ENCODE measurements at regions not wholly inside any gene's neighbourhood (a gene's known extent, or its start where the extent isn't known, plus 50 kb on each side); places are given as distances from the start of the nearest gene placed in this dataset.

DNA sequence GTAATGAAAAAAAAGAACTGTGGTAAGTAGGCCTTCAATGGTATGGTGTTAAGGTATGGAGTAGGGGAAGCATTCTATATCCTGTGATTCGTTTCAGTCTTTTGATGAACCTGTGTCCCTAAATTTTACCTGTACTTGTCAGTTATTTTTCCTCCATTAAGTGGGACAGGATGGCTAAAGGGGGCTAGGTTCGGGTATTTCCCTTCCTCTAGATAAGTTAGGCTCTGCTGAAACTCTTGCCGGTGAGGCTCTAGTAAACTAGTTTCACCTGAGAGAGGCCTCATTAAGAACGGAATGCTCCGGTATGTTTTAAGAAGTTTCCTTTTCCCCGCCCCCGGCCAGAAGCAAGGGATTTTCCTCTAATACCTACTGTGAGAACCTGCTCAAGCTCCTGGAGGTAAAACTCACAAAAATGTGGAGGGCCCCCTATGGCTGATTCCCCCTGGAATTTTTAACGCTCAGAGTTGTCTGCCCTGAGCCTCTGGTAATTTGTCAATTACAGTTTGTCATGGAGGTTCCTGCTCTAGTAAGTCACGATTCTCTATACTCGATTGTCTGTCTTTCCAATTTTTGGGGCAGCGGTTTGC, 87.7 kb downstream of the MACIR start:
- no peak for DNase-seq (ENCODE audit: low read depth in 2 of 2)

DNA sequence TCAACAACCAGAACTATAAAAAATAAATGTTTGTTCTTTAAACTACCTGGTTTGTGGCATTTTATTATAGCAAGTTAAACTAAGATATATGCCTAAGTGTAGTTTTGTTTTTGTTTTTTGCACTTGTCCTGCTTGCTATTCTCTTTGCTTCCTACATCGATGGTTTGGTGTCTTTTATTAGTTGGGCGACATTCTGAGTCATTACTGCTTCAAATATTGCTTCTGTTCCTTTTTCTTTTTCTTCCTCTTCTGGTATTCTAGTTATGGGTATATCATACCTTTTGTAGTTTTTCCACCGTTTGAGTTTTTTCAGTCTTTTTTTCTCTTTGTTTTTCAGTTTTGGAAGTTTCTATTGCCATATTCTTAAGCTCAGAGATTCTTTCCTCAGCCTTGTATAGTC, 86.9 kb downstream of the MACIR start:
- DNase-seq (ENCODE audit: low read depth in 2 of 2): no peak

DNA sequence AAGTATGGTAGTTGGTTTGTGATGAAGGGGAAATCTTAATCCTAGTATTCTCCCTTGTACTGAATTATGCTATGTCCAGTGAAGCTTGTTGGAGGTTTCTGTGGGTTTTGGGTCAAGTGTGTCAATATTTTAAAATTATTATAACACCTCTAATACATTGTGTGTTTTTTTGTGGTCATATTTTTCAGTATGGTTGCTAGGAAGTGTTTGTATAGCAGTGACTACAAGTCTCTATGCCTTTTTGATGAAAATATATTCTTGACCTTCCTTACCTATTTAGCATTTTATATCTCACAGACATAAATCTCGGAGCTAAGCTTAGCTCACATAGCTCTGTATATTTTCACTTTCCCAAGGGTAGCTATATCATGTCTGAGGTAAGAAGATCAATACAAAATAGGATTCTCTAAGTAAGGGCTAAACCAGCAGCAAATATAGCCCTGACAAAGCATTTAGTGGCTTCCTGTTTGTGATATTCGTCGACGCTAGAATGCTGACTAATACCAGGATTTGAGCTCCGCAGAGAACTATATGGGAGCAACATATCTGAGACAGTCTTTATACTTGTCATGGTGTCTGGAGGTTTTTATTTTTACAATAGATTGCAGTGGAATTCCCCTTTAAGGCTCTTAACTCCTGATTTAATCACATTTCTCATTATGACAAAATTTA, 82.3 kb downstream of the MACIR start:
- DNase-seq (ENCODE audit: low read depth in 2 of 2): no peak

DNA sequence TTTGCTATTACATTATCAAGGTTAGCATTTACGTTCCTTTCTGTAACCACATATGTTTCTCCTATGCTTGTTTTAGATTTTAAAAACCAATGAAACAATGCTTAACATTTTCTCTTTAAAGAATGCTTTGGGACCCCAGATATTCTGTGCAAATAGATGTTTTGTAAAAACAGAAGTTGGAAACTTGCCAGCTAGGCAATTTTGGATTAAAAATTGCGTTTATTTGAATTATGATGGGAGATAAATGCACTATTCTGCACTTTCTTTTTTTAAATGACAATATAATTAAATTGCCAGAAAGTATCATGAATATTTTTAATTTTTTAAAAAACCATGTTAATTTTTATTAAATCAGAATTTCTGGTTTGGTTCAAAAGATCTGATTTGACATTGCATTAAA, 81.6 kb downstream of the MACIR start:
- DNase-seq (ENCODE audit: low read depth in 2 of 2): no peak

DNA sequence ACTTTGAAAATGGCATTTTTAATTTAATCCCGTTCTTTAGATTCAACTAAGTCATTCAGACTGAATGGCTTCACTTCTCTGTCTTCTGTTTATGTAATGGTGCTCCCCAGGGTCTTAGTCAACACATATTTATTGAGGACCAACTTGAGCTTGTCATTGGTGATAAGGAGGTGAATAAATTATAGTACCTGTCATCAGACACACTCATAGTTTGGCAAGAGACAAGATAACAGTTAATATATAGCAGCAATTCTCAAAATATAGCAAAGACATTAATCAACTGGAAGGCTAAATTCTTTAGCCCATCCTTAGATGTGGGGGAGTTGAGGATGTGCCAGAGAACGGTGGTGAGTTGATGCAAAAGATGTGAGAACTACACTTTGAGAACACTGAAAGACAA, 78.4 kb downstream of the MACIR start:
- peak; percentile 11 to 15 for DNase-seq (ENCODE audit: low read depth in 2 of 2)

DNA sequence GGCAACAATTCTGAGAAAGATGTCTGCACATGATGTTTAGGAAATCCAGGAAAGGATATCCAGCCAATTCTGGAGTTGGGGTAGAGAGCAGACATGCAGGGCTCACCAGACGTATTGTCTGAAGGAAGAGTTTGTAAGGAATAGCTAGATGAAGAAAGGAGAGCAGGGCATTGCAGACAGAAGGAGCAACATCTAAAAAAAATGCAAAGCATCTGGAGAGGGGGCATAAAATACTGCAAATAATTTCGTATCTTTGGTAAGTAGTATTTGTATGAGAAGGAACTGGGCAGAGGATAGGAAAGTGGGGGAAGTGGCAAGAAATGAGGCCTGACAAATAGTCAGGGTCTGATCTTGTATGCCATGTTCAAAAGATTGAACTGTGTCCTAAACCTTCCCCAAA, 74.8 kb downstream of the MACIR start:
- no peak for DNase-seq (ENCODE audit: low read depth in 2 of 2)

DNA sequence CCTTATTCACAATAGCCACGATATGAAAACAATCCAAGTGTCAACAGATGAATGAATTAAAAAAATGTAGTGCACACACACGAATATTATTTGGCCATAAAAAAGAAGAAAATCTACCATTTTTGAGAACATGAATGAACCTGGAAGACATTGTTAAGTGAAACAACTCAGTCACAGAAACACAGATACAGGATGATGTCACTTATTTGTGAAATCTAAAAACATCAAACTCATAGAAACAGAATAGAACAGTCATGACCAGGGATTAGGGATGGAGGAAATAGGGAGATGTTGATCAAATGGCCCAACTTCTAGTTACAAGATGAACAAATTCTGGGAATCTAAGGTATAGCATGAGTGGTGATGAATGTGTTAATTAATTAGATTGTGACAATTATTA, 72.3 kb downstream of the MACIR start:
- DNase-seq (ENCODE audit: low read depth in 2 of 2): no peak
